GM12878 (cell line): ENCODE measurements at regions not wholly inside any gene's neighbourhood (a gene's known extent, or its start where the extent isn't known, plus 50 kb on each side); places are given as distances from the start of the nearest gene placed in this dataset.

Source experiments
- ATAC-seq: fragments of 200-7000 bp; cut with Tn5 transposase; 3 replicates; pipeline ENCODE4 v1.9.1; 2020; ENCODE audit warnings: mild to moderate bottlenecking, moderate library complexity
- BruUV-seq: library from RNA; stranded (reverse); fragments of 400-500 nt; replicated peaks from 2 replicates; lab custom pipeline; 2021; lab: Mats Ljungman, UMichigan
- CTCF ChIA-PET: fragments of 300-600 bp; sonication (Branson Sonifier 250); formaldehyde crosslinking; extraction: SDS; loops from one replicate; lab custom pipeline; 2021; ENCODE audit warnings: inconsistent platforms; lab: Yijun Ruan, JAX
- POLR2A ChIA-PET: fragments of 350-600 bp; formaldehyde crosslinking; extraction: SDS; loops from one replicate; lab custom pipeline; 2021; ENCODE audit warnings: inconsistent platforms; lab: Charles Lee
- RAD21 ChIA-PET: fragments of 300-600 bp; sonication (Branson Sonifier 250); formaldehyde crosslinking; loops from one replicate; lab custom pipeline; 2023; ENCODE audit warnings: antibody characterized with exemption; ENCODE audit not compliant: unreplicated experiment; lab: Charles Lee
- SMC1A ChIA-PET: fragments of 300-600 bp; sonication (Branson Sonifier 250); formaldehyde crosslinking; loops from one replicate; lab custom pipeline; 2023; ENCODE audit not compliant: unreplicated experiment, uncharacterized antibody; lab: Charles Lee
- DNase-seq: peaks from one replicate; pipeline ENCODE4 v3.0.0-alpha.2; 2011; ENCODE audit warnings: low read depth, low spot score
- FAIRE-seq: peaks from 3 replicates; lab custom pipeline; 2011; peaks lifted over from hg19 to GRCh38; lab: Jason Lieb, UNC
- H2AFZ ChIP-seq: 2 replicates; pipeline ENCODE4 v1.6.0; 2011; ENCODE audit warnings: low read depth, low read length, control low read depth; ENCODE audit not compliant: control insufficient read depth
- H3K27ac ChIP-seq: 2 replicates; pipeline ENCODE4 v1.5.1; 2011; ENCODE audit warnings: control low read depth; ENCODE audit not compliant: control insufficient read depth, insufficient read depth
- H3K27me3 ChIP-seq, 2 experiments: replicated peaks in 1 of 2; 2 replicates each; pipeline versions ENCODE4 v1.6.0 to v1.6.1; 2011; ENCODE audit warnings: low read length in 1 of 2; ENCODE audit not compliant: control insufficient read depth in 2 of 2, insufficient read depth in 2 of 2
- H3K36me3 ChIP-seq, 2 experiments: 2 replicates each; pipeline ENCODE4 v1.5.1; 2011; ENCODE audit warnings: low read length in 1 of 2; ENCODE audit not compliant: control insufficient read depth in 2 of 2, insufficient read depth in 2 of 2
- H3K4me1 ChIP-seq: 2 replicates; pipeline ENCODE4 v1.6.1; 2011; ENCODE audit warnings: mild to moderate bottlenecking, low read length, moderate library complexity, mixed read lengths; ENCODE audit not compliant: control insufficient read depth, insufficient read depth
- H3K4me2 ChIP-seq: 2 replicates; pipeline ENCODE4 v1.6.0; 2011; ENCODE audit warnings: control low read depth; ENCODE audit not compliant: control insufficient read depth, insufficient read depth
- H3K4me3 ChIP-seq: fragments of 200-600 bp; sonication (generic); 2 replicates; pipeline ENCODE4 v1.5.1; 2016
- H3K79me2 ChIP-seq: 2 replicates; pipeline ENCODE4 v1.6.0; 2011; ENCODE audit warnings: low read length; ENCODE audit not compliant: control insufficient read depth, insufficient read depth
- H3K9ac ChIP-seq: 2 replicates; pipeline ENCODE4 v1.8.0; 2011; ENCODE audit warnings: low read length, control low read depth, mixed read lengths; ENCODE audit not compliant: control insufficient read depth, insufficient read depth
- H3K9me3 ChIP-seq: replicated peaks from 3 replicates; pipeline ENCODE4 v1.5.1; 2011; ENCODE audit warnings: mild to moderate bottlenecking, low read length; ENCODE audit not compliant: control insufficient read depth, insufficient read depth
- H4K20me1 ChIP-seq: 2 replicates; pipeline ENCODE4 v1.6.0; 2011; ENCODE audit not compliant: control insufficient read depth, insufficient read depth
- BCL3 ChIP-seq: IDR thresholded peaks from 2 replicates; pipeline ENCODE4 v1.6.1; 2011; ENCODE audit warnings: borderline replicate concordance, low read depth, mild to moderate bottlenecking, moderate library complexity, low read length; ENCODE audit not compliant: insufficient read depth, poor library complexity, severe bottlenecking
- BHLHE40 ChIP-seq, 2 experiments: fragments of 450-650 bp in 1 of 2; IDR thresholded peaks; 2 replicates each; pipeline ENCODE4 v1.6.1; 2011 to 2017; ENCODE audit warnings: low read depth in 2 of 2, borderline replicate concordance in 1 of 2, improper control_type of control experiment in 1 of 2, low read length in 1 of 2, mild to moderate bottlenecking in 1 of 2
- FOS ChIP-seq: IDR thresholded peaks from 3 replicates; pipeline ENCODE4 v1.6.1; 2011; ENCODE audit warnings: borderline replicate concordance; ENCODE audit not compliant: insufficient read length; ENCODE audit errors: extremely low read depth
- HCFC1 ChIP-seq: fragments of 150-350 bp; IDR thresholded peaks from 2 replicates; pipeline ENCODE4 v1.6.1; 2014; ENCODE audit warnings: low read length
- JUNB ChIP-seq: IDR thresholded peaks from 2 replicates; pipeline ENCODE4 v1.6.1; 2016; ENCODE audit warnings: antibody characterized with exemption, mild to moderate bottlenecking
- KLF5 ChIP-seq: fragments of 450-650 bp; IDR thresholded peaks from 2 replicates; pipeline ENCODE4 v1.6.1; 2014; ENCODE audit warnings: mild to moderate bottlenecking; ENCODE audit not compliant: partially characterized antibody
- MAX ChIP-seq: IDR thresholded peaks from 2 replicates; pipeline ENCODE4 v1.6.1; 2012; ENCODE audit warnings: low read depth, low read length, improper control_type of control experiment
- RAD51 ChIP-seq: fragments of 450-650 bp; IDR thresholded peaks from 2 replicates; pipeline ENCODE4 v1.6.1; 2016; ENCODE audit warnings: moderate library complexity, mild to moderate bottlenecking, inconsistent platforms
- SIN3A ChIP-seq: IDR thresholded peaks from 2 replicates; pipeline ENCODE4 v1.6.1; 2012; ENCODE audit warnings: low read depth, low read length, improper control_type of control experiment
- SIX5 ChIP-seq: IDR thresholded peaks from 2 replicates; pipeline ENCODE4 v1.6.1; 2011; ENCODE audit warnings: mild to moderate bottlenecking, low read depth, low read length, moderate library complexity; ENCODE audit not compliant: severe bottlenecking
- SKIL ChIP-seq: fragments of 450-650 bp; IDR thresholded peaks from 2 replicates; pipeline ENCODE4 v1.6.1; 2017; ENCODE audit warnings: mild to moderate bottlenecking, low read depth, inconsistent platforms; ENCODE audit not compliant: poor library complexity, severe bottlenecking
- SMC3 ChIP-seq: IDR thresholded peaks from 2 replicates; pipeline ENCODE4 v1.6.1; 2011; ENCODE audit warnings: low read length, improper control_type of control experiment, borderline replicate concordance
- STAT3 ChIP-seq: IDR thresholded peaks from 2 replicates; pipeline ENCODE4 v1.6.1; 2011; ENCODE audit warnings: low read depth, low read length, improper control_type of control experiment
- TARDBP ChIP-seq: IDR thresholded peaks from 2 replicates; pipeline ENCODE4 v1.6.1; 2016; ENCODE audit warnings: borderline replicate concordance
- TCF7 ChIP-seq: IDR thresholded peaks from 2 replicates; pipeline ENCODE4 v1.6.1; 2014; ENCODE audit warnings: antibody characterized with exemption, borderline replicate concordance
- ZBTB40 ChIP-seq: fragments of 450-650 bp; IDR thresholded peaks from 2 replicates; pipeline ENCODE4 v1.6.1; 2016; ENCODE audit warnings: mild to moderate bottlenecking, moderate library complexity, borderline replicate concordance
- ZSCAN29 ChIP-seq: fragments of 450-650 bp; IDR thresholded peaks from 2 replicates; pipeline ENCODE4 v1.6.1; 2017; ENCODE audit warnings: mild to moderate bottlenecking, moderate library complexity
- WGBS: methylation state at CpG from one replicate; pipeline ENCODE4 v1.1.6; 2016; ENCODE audit warnings: low lambda C conversion rate; ENCODE audit not compliant: insufficient replicate concordance, insufficient coverage; ENCODE audit errors: missing lambda C conversion rate; 5-methylcytosine and 5-hydroxymethylcytosine counted together
- in situ Hi-C: fragments of 300-500 bp; cut with MboI; formaldehyde crosslinking; loops from 9 replicates; pipeline ENCODE4 v1.14.3; 2018; ENCODE audit warnings: mixed read lengths
- intact Hi-C: fragments of 100-400 bp; cut with micrococcal nuclease; formaldehyde crosslinking; loops from one replicate; pipeline ENCODE4 v1.14.2; 2022; ENCODE audit not compliant: unreplicated experiment

GRCh38 chr15:95142531-95142930 lies 911.2 kb downstream of the MCTP2 start:
- Histone ChIP-seq H3K4me3 (no peak overlapping the region), H3K79me2 (no peaks in the 10 kb centered on the region), H3K27ac (no peak overlapping the region), H3K36me3 (no peaks in the 10 kb centered on the region), H4K20me1 (no peaks in the 10 kb centered on the region), H3K9ac (no peak overlapping the region), H3K27me3 (no peaks in the 10 kb centered on the region), H3K4me1 (no peaks in the 10 kb centered on the region), H3K4me2 (no peak overlapping the region), H2AFZ (no peak overlapping the region), H3K9me3 (no peaks in the 10 kb centered on the region)
- 31% methylated on average over 1 of the region's 1 CpG for WGBS
- ChIA-PET SMC1A (no interaction called here), POLR2A (no interaction called here), CTCF (no interaction called here), RAD21 (no interaction called here)
- BruUV-seq, result no TSS peak
- in situ Hi-C loops, result no loop called here
- no peak for ATAC-seq
- FAIRE-seq, result no peak
- intact Hi-C loops, result no loop called here
- DNase-seq, result no peak
- TF ChIP-seq SIN3A (no peak), JUNB (no peak), TCF7 (no peak), ZBTB40 (no peak), TARDBP (no peak), ZSCAN29 (no peak), KLF5 (no peak), SIX5 (no peak), STAT3 (no peak), MAX (no peak), HCFC1 (no peak), FOS (no peak), SKIL (no peak), RAD51 (no peak), BCL3 (no peak), SMC3 (no peak), BHLHE40 (IDR thresholded peaks at IDR 0.05; ENCODE audit: borderline replicate concordance in 1 of 2, low read depth in 2 of 2, low read length in 1 of 2) (no peak)
